GM12878 (cell line): ENCODE measurements at regions not wholly inside any gene's neighbourhood (a gene's known extent, or its start where the extent isn't known, plus 50 kb on each side); places are given as distances from the start of the nearest gene placed in this dataset. TPM values are rescaled to one million over a fixed set of nuclear protein-coding genes. Genes with fewer than 3 reads are reported as not detected.

Experiments used
- ATAC-seq: fragments of 200-7000 bp; cut with Tn5 transposase; 3 replicates; pipeline ENCODE4 v1.9.1; 2020; ENCODE audit warnings: mild to moderate bottlenecking, moderate library complexity
- BruUV-seq: library from RNA; stranded (reverse); fragments of 400-500 nt; replicated peaks from 2 replicates; lab custom pipeline; 2021; lab: Mats Ljungman, UMichigan
- CTCF ChIA-PET: fragments of 300-600 bp; sonication (Branson Sonifier 250); formaldehyde crosslinking; extraction: SDS; loops from one replicate; lab custom pipeline; 2021; ENCODE audit warnings: inconsistent platforms; lab: Yijun Ruan, JAX
- POLR2A ChIA-PET: fragments of 350-600 bp; formaldehyde crosslinking; extraction: SDS; loops from one replicate; lab custom pipeline; 2021; ENCODE audit warnings: inconsistent platforms; lab: Charles Lee
- RAD21 ChIA-PET: fragments of 300-600 bp; sonication (Branson Sonifier 250); formaldehyde crosslinking; loops from one replicate; lab custom pipeline; 2023; ENCODE audit warnings: antibody characterized with exemption; ENCODE audit not compliant: unreplicated experiment; lab: Charles Lee
- SMC1A ChIA-PET: fragments of 300-600 bp; sonication (Branson Sonifier 250); formaldehyde crosslinking; loops from one replicate; lab custom pipeline; 2023; ENCODE audit not compliant: unreplicated experiment, uncharacterized antibody; lab: Charles Lee
- DNase-seq: peaks from one replicate; pipeline ENCODE4 v3.0.0-alpha.2; 2011; ENCODE audit warnings: low read depth, low spot score
- FAIRE-seq: peaks from 3 replicates; lab custom pipeline; 2011; peaks lifted over from hg19 to GRCh38; lab: Jason Lieb, UNC
- H2AFZ ChIP-seq: 2 replicates; pipeline ENCODE4 v1.6.0; 2011; ENCODE audit warnings: low read depth, low read length, control low read depth; ENCODE audit not compliant: control insufficient read depth
- H3K27ac ChIP-seq: 2 replicates; pipeline ENCODE4 v1.5.1; 2011; ENCODE audit warnings: control low read depth; ENCODE audit not compliant: control insufficient read depth, insufficient read depth
- H3K27me3 ChIP-seq, 2 experiments: replicated peaks in 1 of 2; 2 replicates each; pipeline versions ENCODE4 v1.6.0 to v1.6.1; 2011; ENCODE audit warnings: low read length in 1 of 2; ENCODE audit not compliant: control insufficient read depth in 2 of 2, insufficient read depth in 2 of 2
- H3K36me3 ChIP-seq, 2 experiments: 2 replicates each; pipeline ENCODE4 v1.5.1; 2011; ENCODE audit warnings: low read length in 1 of 2; ENCODE audit not compliant: control insufficient read depth in 2 of 2, insufficient read depth in 2 of 2
- H3K4me1 ChIP-seq: 2 replicates; pipeline ENCODE4 v1.6.1; 2011; ENCODE audit warnings: mild to moderate bottlenecking, low read length, moderate library complexity, mixed read lengths; ENCODE audit not compliant: control insufficient read depth, insufficient read depth
- H3K4me2 ChIP-seq: 2 replicates; pipeline ENCODE4 v1.6.0; 2011; ENCODE audit warnings: control low read depth; ENCODE audit not compliant: control insufficient read depth, insufficient read depth
- H3K4me3 ChIP-seq: fragments of 200-600 bp; sonication (generic); 2 replicates; pipeline ENCODE4 v1.5.1; 2016
- H3K79me2 ChIP-seq: 2 replicates; pipeline ENCODE4 v1.6.0; 2011; ENCODE audit warnings: low read length; ENCODE audit not compliant: control insufficient read depth, insufficient read depth
- H3K9ac ChIP-seq: 2 replicates; pipeline ENCODE4 v1.8.0; 2011; ENCODE audit warnings: low read length, control low read depth, mixed read lengths; ENCODE audit not compliant: control insufficient read depth, insufficient read depth
- H3K9me3 ChIP-seq: replicated peaks from 3 replicates; pipeline ENCODE4 v1.5.1; 2011; ENCODE audit warnings: mild to moderate bottlenecking, low read length; ENCODE audit not compliant: control insufficient read depth, insufficient read depth
- H4K20me1 ChIP-seq: 2 replicates; pipeline ENCODE4 v1.6.0; 2011; ENCODE audit not compliant: control insufficient read depth, insufficient read depth
- EZH2 ChIP-seq: IDR thresholded peaks from 2 replicates; pipeline ENCODE4 v1.6.1; 2012; ENCODE audit warnings: low read depth, mild to moderate bottlenecking, control low read depth, inconsistent platforms, low read length, borderline replicate concordance; ENCODE audit not compliant: control insufficient read depth
- PAX8 ChIP-seq: fragments of 450-650 bp; IDR thresholded peaks from 2 replicates; pipeline ENCODE4 v1.6.1; 2017; ENCODE audit warnings: mild to moderate bottlenecking, moderate library complexity
- POU2F2 ChIP-seq: IDR thresholded peaks from 3 replicates; pipeline ENCODE4 v1.6.1; 2011; ENCODE audit warnings: low read depth, mild to moderate bottlenecking, low read length, borderline replicate concordance
- SP1 ChIP-seq: IDR thresholded peaks from one replicate; pipeline ENCODE4 v1.6.1; 2011; ENCODE audit warnings: low read depth, low read length
- STAT1 ChIP-seq: fragments of 450-650 bp; conservative IDR thresholded peaks from 2 replicates; pipeline ENCODE4 v1.6.1; 2014; ENCODE audit warnings: antibody characterized with exemption, mild to moderate bottlenecking
- ZNF24 ChIP-seq: fragments of 450-650 bp; IDR thresholded peaks from 2 replicates; pipeline ENCODE4 v1.6.1; 2017; ENCODE audit warnings: antibody characterized with exemption, mild to moderate bottlenecking
- ZNF384 ChIP-seq: IDR thresholded peaks from 2 replicates; pipeline ENCODE4 v1.6.1; 2012; ENCODE audit warnings: low read depth, mild to moderate bottlenecking, low read length, improper control_type of control experiment, borderline replicate concordance
- WGBS: methylation state at CpG from one replicate; pipeline ENCODE4 v1.1.6; 2016; ENCODE audit warnings: low lambda C conversion rate; ENCODE audit not compliant: insufficient replicate concordance, insufficient coverage; ENCODE audit errors: missing lambda C conversion rate; 5-methylcytosine and 5-hydroxymethylcytosine counted together
- in situ Hi-C: fragments of 300-500 bp; cut with MboI; formaldehyde crosslinking; loops from 9 replicates; pipeline ENCODE4 v1.14.3; 2018; ENCODE audit warnings: mixed read lengths
- intact Hi-C: fragments of 100-400 bp; cut with micrococcal nuclease; formaldehyde crosslinking; loops from one replicate; pipeline ENCODE4 v1.14.2; 2022; ENCODE audit not compliant: unreplicated experiment
- small RNA-seq: library from RNA; depleted of rRNA; stranded (forward); fragments of <200 nt; gene quantifications from one replicate; pipeline ENCODE3, GENCODE V24; 2014
- TF ChIP-seq, protein P1 (sequence below): fragments of 450-650 bp; IDR thresholded peaks from 2 replicates; pipeline ENCODE4 v1.6.1; 2018; ENCODE audit warnings: mild to moderate bottlenecking, low read depth, moderate library complexity; ENCODE audit not compliant: partially characterized antibody

DNA sequence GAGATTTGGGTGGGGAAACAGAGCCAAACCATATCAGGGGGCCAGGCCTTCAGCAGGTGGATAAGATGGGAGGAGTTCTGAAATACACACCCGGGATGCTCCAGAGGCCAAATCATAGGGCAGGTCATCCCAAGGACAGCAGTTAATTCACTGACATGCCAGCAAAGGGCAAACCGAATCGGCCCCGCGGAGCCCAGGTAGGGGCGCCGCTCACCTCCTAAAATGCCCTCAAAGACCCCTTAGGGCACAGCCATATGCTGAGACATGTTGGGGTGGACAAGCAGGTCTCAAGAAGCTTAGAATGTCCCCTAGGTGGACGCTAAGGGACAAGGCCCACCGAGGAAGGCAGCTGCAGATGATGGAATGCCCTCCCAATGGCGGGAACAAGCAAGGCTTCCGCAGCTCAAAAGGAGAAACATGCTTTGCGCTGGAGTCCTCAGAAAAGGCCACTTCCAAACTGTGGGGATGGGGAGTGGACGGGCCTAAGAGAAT, 144.9 kb downstream of the ERCC6L2 start:
- no peak for ATAC-seq
- Histone ChIP-seq H3K9me3 (no peaks in the 10 kb centered on the region), H3K9ac (no peak overlapping the region), H3K27me3 (peaks cover 15 to 17% of the 10 kb centered on the region in 2 experiments), H3K4me3 (peak overlapping the region; percentile 73), H4K20me1 (no peaks in the 10 kb centered on the region; the same call in 1 of the 2 replicates), H2AFZ (no peak overlapping the region), H3K27ac (no peak overlapping the region), H3K4me1 (peaks cover 8% of the 10 kb centered on the region), H3K4me2 (peak overlapping the region; percentile 87), H3K79me2 (no peaks in the 10 kb centered on the region), H3K36me3 (no peaks in the 10 kb centered on the region; a peak in 1 of 4 replicates)
- intact Hi-C loops, result no loop called here
- RAD21 ChIA-PET, result no interaction called here
- POLR2A ChIA-PET, result no interaction called here
- in situ Hi-C loops, result no loop called here
- CTCF ChIA-PET, result interaction anchor here (1.2 kb wide), 1 partner anchor 12 kb away, joined by 3 read pairs; no protein-coding TSS in a partner anchor
- SMC1A ChIA-PET, result no interaction called here
- no TSS peak for BruUV-seq
- TF ChIP-seq ZNF384 (no peak), ZNF24 (no peak), PAX8 (no peak), POU2F2 (no peak), SP1 (no peak), STAT1 (no peak), EZH2 (no peak)
- TF ChIP-seq, protein P1, sequence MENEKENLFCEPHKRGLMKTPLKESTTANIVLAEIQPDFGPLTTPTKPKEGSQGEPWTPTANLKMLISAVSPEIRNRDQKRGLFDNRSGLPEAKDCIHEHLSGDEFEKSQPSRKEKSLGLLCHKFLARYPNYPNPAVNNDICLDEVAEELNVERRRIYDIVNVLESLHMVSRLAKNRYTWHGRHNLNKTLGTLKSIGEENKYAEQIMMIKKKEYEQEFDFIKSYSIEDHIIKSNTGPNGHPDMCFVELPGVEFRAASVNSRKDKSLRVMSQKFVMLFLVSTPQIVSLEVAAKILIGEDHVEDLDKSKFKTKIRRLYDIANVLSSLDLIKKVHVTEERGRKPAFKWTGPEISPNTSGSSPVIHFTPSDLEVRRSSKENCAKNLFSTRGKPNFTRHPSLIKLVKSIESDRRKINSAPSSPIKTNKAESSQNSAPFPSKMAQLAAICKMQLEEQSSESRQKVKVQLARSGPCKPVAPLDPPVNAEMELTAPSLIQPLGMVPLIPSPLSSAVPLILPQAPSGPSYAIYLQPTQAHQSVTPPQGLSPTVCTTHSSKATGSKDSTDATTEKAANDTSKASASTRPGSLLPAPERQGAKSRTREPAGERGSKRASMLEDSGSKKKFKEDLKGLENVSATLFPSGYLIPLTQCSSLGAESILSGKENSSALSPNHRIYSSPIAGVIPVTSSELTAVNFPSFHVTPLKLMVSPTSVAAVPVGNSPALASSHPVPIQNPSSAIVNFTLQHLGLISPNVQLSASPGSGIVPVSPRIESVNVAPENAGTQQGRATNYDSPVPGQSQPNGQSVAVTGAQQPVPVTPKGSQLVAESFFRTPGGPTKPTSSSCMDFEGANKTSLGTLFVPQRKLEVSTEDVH, result no peak
- DNase-seq, result no peak
- no peak for FAIRE-seq
- WGBS, result 70% methylated on average over 13 of the region's 13 CpGs

Small RNA genes in the stretch of these regions (small RNA-seq; reads per million reads assigned to genes)
- not detected for gene RF00019
